ENCODE measurements at regions not wholly inside any gene's neighbourhood (a gene's known extent, or its start where the extent isn't known, plus 50 kb on each side); places are given as distances from the start of the nearest gene placed in this dataset.

- CTCF ChIA-PET, result no interaction called here
These were observed 83.0 kb downstream of the SEC61B start for GRCh38 chr9:99305124-99305523.

DNA sequence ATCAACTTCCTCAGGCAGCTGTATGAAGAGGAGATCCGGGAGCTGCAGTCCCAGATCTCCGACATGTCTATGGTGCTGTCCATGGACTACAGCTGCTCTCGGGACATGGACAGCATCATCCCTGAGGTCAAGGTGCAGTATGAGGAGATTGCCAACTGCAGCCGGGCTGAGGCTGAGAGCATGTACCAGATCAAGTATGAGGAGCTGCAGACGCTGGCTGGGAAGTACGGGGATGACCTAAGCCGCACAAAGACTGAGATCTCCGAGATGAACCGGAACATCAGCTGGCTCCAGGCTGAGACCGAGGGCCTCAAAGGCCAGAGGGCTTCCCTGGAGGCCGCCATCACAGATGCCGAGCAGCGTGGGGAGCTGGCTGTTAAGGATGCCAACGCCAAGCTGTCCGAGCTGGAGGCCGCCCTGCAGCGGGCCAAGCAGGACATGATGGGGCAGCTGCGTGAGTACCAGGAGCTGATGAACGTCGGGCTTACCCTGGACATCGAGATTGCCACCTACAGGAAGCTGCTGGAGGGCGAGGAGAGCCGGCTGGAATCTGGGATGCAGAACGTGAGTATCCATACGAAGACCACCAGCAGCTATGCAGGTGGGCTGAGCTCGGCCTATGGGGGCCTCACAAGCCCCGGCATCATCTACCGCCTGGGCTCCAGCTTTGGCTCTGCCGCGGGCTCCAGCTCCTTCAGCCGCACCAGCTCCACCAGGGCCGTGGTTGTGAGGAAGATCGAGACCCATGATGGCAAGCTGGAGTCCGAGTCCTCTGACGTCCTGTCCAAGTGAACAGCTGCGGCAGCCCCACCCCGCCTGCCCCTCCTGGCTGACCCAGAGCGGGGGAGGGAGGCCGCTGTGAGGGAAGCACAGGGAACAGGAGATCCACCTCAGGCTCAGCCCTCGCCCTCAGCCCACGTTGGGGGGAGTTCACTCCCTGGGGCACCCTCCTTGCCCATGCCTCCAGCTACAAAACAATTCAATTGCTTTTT, 84.0 kb downstream of the SEC61B start:
- TF ChIP-seq CTCF (IDR thresholded peaks at IDR 0.05; ENCODE audit: unreplicated experiment), result no peak
- no peak for DNase-seq
- Mint-ChIP-seq H3K27me3 (ENCODE audit: unreplicated experiment) (no peaks in the 10 kb centered on the region), H3K36me3 (ENCODE audit: insufficient read depth, unreplicated experiment) (no peaks in the 10 kb centered on the region), H3K4me1 (ENCODE audit: low read depth, unreplicated experiment) (no peaks in the 10 kb centered on the region), H3K4me3 (ENCODE audit: low read depth, unreplicated experiment) (no peak overlapping the region), H3K9me3 (ENCODE audit: low read depth, unreplicated experiment) (no peaks in the 10 kb centered on the region), H3K27ac (ENCODE audit: unreplicated experiment) (no peak overlapping the region)
- CTCF ChIA-PET, result no interaction called here
- BruUV-seq (replicated peaks), result no TSS peak
- intact Hi-C loops (cut with micrococcal nuclease; ENCODE audit: unreplicated experiment), result no loop called here

More at GRCh38 chr9:99305124-99305523, 83.0 kb downstream of the SEC61B start:
- Mint-ChIP-seq H3K27ac (ENCODE audit: unreplicated experiment) (no peak overlapping the region), H3K9me3 (ENCODE audit: low read depth, unreplicated experiment) (no peaks in the 10 kb centered on the region), H3K4me3 (ENCODE audit: low read depth, unreplicated experiment) (no peak overlapping the region), H3K36me3 (ENCODE audit: insufficient read depth, unreplicated experiment) (no peaks in the 10 kb centered on the region), H3K27me3 (ENCODE audit: unreplicated experiment) (peaks cover 8% of the 10 kb centered on the region), H3K4me1 (ENCODE audit: low read depth, unreplicated experiment) (no peaks in the 10 kb centered on the region)
- TF ChIP-seq CTCF (IDR thresholded peaks at IDR 0.05; ENCODE audit: unreplicated experiment), result no peak
- no peak for DNase-seq
- no TSS peak for BruUV-seq (replicated peaks)
- intact Hi-C loops (cut with micrococcal nuclease; ENCODE audit: unreplicated experiment), result no loop called here

- peak; percentile 6 for DNase-seq
- H3K36me3 Mint-ChIP-seq (ENCODE audit: insufficient read depth, unreplicated experiment), result no peaks in the 10 kb centered on the region
- H3K4me1 Mint-ChIP-seq (ENCODE audit: low read depth, unreplicated experiment), result no peaks in the 10 kb centered on the region
- intact Hi-C loops (cut with micrococcal nuclease; ENCODE audit: unreplicated experiment), result no loop called here
- no peak for TF ChIP-seq CTCF (IDR thresholded peaks at IDR 0.05; ENCODE audit: unreplicated experiment)
- H3K27ac Mint-ChIP-seq (ENCODE audit: unreplicated experiment), result no peak overlapping the region
- CTCF ChIA-PET, result no interaction called here
- BruUV-seq (replicated peaks), result no TSS peak
- H3K27me3 Mint-ChIP-seq (ENCODE audit: unreplicated experiment), result no peaks in the 10 kb centered on the region
- no peaks in the 10 kb centered on the region for H3K9me3 Mint-ChIP-seq (ENCODE audit: low read depth, unreplicated experiment)
- H3K4me3 Mint-ChIP-seq (ENCODE audit: low read depth, unreplicated experiment), result no peak overlapping the region
These were observed 85.8 kb downstream of the SEC61B start for GRCh38 chr9:99307851-99308250.

DNA sequence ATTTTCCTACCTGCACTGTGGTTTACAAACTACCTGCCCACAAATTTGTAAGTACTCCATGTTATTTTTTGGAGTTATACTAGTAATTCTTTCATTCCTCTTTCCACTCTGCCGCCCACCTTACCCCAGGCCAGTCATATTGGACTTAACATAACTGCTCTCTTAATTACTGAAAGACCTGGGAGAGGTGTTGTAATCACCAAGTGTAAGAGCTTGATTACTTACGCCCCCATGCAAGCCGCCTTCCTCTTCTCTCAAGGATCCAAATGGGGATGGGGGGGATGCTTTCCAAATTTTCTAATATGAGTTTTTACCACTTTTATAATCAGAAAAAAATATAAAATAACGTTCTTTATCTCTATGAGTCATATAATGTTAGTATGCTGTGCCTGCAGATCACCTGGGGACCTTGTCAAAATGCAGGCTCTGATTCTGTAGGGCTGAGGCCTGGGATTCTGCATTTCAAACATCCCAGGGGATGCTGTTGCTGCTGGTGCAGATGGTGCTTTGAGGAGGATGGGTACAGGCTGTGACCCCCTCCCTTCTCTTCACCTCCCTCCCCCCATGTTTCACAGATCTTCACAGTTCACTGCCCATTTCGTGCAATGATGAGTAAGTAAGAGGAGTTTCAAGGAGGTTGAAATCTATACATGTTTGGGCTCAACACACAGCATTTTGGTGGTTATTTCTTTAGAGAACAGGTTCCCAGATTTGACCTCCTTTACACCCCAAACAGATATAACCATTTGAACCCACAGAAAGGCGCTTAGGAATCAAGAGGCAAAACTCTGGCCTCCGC, 87.3 kb downstream of the SEC61B start:
- H3K4me3 Mint-ChIP-seq (ENCODE audit: low read depth, unreplicated experiment), result no peak overlapping the region
- H3K4me1 Mint-ChIP-seq (ENCODE audit: low read depth, unreplicated experiment), result no peaks in the 10 kb centered on the region
- no peak overlapping the region for H3K27ac Mint-ChIP-seq (ENCODE audit: unreplicated experiment)
- H3K36me3 Mint-ChIP-seq (ENCODE audit: insufficient read depth, unreplicated experiment), result no peaks in the 10 kb centered on the region
- CTCF ChIA-PET, result interaction anchor here (0.6 kb wide), 1 partner anchor 1532 kb away, joined by 3 read pairs; no protein-coding TSS in a partner anchor
- H3K27me3 Mint-ChIP-seq (ENCODE audit: unreplicated experiment), result no peaks in the 10 kb centered on the region
- DNase-seq, result no peak
- no peaks in the 10 kb centered on the region for H3K9me3 Mint-ChIP-seq (ENCODE audit: low read depth, unreplicated experiment)
- intact Hi-C loops (cut with micrococcal nuclease; ENCODE audit: unreplicated experiment), result no loop called here
- BruUV-seq (replicated peaks), result no TSS peak
- no peak for TF ChIP-seq CTCF (IDR thresholded peaks at IDR 0.05; ENCODE audit: unreplicated experiment)
